HL-60 (cell line): ENCODE measurements at regions not wholly inside any gene's neighbourhood (a gene's known extent, or its start where the extent isn't known, plus 50 kb on each side); places are given as distances from the start of the nearest gene placed in this dataset.

ENCODE experiments used
- DNase-seq, 2 experiments: peaks; one replicate each; pipeline ENCODE4 v3.0.0-alpha.2; 2010 to 2020; ENCODE audit warnings: low read depth in 1 of 2, low spot score in 1 of 2
- H3K27ac ChIP-seq: fragments of 250-450 bp; sonication (Bioruptor Pico); replicated peaks from 2 replicates; pipeline ENCODE4 v1.5.1; 2020; ENCODE audit warnings: mild to moderate bottlenecking, moderate library complexity
- H3K27me3 ChIP-seq: fragments of 250-450 bp; sonication (Bioruptor Pico); 2 replicates; pipeline ENCODE4 v1.5.1; 2021; ENCODE audit warnings: mild to moderate bottlenecking, moderate library complexity; ENCODE audit not compliant: insufficient read depth, poor library complexity, severe bottlenecking
- H3K4me3 ChIP-seq: replicated peaks from 2 replicates; pipeline ENCODE4 v1.5.1; 2011; ENCODE audit warnings: mild to moderate bottlenecking, control low read depth, low read length; ENCODE audit not compliant: insufficient read depth
- GABPA ChIP-seq: IDR thresholded peaks from 2 replicates; pipeline ENCODE4 v1.6.1; 2012; ENCODE audit warnings: low read depth
- POLR2AphosphoS5 ChIP-seq: IDR thresholded peaks from 2 replicates; pipeline ENCODE4 v1.6.1; 2012; ENCODE audit warnings: low read depth
- SPI1 ChIP-seq: IDR thresholded peaks from 2 replicates; pipeline ENCODE4 v1.6.1; 2012; ENCODE audit warnings: low read depth, mild to moderate bottlenecking, borderline replicate concordance
- TF ChIP-seq, protein P1 (sequence below): IDR thresholded peaks from one replicate; pipeline ENCODE4 v1.5.1; 2011; ENCODE audit warnings: low read length, control low read depth, inconsistent platforms; ENCODE audit not compliant: insufficient read depth
- TF ChIP-seq, protein P2 (sequence below): IDR thresholded peaks from 2 replicates; pipeline ENCODE4 v1.6.1; 2012; ENCODE audit warnings: low read depth; ENCODE audit not compliant: insufficient replicate concordance

DNA sequence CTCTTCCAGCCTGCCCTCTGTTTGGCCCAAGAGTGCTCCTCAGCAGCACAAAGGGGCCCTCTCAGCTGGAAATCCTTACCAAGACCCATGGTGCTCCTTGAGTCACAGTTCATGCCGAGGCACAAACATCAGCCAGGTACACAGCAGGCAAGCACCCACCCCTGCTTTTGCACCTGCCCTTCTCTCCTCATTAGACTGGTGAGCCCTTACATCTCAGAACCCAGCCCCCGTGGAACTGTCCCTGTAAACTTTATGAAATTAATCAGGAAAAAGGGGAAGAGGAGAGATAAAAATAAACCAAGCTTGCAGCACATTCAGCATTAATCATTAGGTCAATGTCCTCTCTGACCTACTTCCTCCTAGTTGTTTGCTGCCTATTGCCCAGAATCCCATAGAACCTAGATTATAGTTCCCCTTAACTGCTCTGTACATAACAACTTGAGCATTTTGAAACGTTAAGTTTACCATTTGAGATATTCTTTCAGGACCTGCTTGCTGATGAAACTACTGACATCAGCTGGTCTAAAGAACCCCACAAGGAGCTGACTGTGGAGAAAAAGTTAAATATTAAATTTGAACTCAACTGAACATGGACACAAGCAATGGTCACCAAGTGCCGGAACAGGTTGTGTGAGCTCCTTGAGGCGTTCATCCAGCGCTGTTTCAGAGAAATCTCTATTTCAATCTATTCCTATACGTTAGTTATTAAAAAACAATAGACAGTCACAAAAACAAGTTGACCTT, 738.4 kb downstream of the MATN1 start:
- Histone ChIP-seq H3K27ac (no peak overlapping the region), H3K4me3 (no peak overlapping the region), H3K27me3 (no peaks in the 10 kb centered on the region)
- TF ChIP-seq, protein P1, sequence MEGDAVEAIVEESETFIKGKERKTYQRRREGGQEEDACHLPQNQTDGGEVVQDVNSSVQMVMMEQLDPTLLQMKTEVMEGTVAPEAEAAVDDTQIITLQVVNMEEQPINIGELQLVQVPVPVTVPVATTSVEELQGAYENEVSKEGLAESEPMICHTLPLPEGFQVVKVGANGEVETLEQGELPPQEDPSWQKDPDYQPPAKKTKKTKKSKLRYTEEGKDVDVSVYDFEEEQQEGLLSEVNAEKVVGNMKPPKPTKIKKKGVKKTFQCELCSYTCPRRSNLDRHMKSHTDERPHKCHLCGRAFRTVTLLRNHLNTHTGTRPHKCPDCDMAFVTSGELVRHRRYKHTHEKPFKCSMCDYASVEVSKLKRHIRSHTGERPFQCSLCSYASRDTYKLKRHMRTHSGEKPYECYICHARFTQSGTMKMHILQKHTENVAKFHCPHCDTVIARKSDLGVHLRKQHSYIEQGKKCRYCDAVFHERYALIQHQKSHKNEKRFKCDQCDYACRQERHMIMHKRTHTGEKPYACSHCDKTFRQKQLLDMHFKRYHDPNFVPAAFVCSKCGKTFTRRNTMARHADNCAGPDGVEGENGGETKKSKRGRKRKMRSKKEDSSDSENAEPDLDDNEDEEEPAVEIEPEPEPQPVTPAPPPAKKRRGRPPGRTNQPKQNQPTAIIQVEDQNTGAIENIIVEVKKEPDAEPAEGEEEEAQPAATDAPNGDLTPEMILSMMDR = no peak
- TF ChIP-seq GABPA (no peak), POLR2AphosphoS5 (no peak), SPI1 (no peak)
- TF ChIP-seq, protein P2, sequence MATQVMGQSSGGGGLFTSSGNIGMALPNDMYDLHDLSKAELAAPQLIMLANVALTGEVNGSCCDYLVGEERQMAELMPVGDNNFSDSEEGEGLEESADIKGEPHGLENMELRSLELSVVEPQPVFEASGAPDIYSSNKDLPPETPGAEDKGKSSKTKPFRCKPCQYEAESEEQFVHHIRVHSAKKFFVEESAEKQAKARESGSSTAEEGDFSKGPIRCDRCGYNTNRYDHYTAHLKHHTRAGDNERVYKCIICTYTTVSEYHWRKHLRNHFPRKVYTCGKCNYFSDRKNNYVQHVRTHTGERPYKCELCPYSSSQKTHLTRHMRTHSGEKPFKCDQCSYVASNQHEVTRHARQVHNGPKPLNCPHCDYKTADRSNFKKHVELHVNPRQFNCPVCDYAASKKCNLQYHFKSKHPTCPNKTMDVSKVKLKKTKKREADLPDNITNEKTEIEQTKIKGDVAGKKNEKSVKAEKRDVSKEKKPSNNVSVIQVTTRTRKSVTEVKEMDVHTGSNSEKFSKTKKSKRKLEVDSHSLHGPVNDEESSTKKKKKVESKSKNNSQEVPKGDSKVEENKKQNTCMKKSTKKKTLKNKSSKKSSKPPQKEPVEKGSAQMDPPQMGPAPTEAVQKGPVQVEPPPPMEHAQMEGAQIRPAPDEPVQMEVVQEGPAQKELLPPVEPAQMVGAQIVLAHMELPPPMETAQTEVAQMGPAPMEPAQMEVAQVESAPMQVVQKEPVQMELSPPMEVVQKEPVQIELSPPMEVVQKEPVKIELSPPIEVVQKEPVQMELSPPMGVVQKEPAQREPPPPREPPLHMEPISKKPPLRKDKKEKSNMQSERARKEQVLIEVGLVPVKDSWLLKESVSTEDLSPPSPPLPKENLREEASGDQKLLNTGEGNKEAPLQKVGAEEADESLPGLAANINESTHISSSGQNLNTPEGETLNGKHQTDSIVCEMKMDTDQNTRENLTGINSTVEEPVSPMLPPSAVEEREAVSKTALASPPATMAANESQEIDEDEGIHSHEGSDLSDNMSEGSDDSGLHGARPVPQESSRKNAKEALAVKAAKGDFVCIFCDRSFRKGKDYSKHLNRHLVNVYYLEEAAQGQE = no peak
- no peak for DNase-seq

DNA sequence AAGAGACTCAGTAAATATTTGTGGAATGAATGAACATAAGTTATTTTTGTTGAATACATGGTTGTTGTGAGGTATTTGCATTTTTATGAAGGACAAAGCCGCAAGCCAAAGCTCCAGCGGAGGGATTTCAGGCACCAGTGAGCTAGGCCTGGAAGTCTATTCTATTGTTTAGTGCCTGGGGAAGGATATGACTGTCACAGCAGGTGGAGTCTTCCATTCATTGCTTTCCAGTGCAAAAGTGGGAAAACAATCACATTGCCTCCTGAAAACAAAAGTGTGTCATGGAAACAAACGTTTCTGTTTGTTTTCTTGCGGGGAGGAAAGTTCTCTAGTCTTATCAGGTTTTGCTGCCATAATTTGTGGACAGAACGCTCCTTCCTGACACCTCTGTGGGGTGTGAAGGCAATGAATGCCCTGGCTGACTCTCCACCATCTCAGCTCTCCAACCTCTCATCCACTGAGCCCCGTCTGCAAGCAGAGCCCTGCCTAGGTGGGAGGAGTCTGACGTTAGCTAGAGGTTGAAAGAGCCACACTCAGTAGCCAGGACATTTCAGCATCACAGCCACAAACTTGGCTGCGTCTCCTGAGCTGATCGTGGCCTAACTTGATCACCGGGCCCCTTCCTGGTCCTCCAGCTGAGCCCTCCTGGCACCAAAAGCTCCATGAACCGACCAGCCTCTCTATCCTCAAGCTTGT, 739.1 kb downstream of the MATN1 start:
- Histone ChIP-seq H3K4me3 (no peak overlapping the region), H3K27me3 (no peaks in the 10 kb centered on the region), H3K27ac (no peak overlapping the region)
- TF ChIP-seq, protein P1 = no peak
- TF ChIP-seq POLR2AphosphoS5 (no peak), SPI1 (no peak), GABPA (no peak)
- TF ChIP-seq, protein P2 = no peak
- no peak for DNase-seq

DNA sequence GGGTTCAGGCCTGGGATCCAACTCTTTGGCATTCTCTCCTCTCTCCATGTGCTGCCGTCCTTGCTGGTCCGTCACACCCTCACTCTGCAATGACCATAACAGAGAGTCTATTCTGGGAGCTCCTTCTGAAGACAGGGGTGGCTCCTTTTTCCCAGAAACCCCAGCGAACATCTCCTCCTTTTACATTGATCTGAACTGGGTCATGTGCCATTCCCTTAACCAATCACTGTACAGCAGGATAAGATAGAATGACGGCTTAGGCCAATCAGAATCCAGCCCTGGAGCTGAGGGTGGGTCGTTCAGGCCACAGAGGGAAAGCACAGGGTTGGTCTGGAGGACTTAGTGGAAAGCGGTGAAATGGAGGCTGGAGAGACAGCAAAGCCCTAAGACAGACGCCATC, 740.1 kb downstream of the MATN1 start:
- TF ChIP-seq GABPA (no peak), POLR2AphosphoS5 (no peak), SPI1 (no peak)
- TF ChIP-seq, protein P2 = no peak
- TF ChIP-seq, protein P1 = no peak
- no peak overlapping the region for H3K4me3 ChIP-seq

More for the DNA sequence above, 740.1 kb downstream of the MATN1 start:
- Histone ChIP-seq H3K27ac (no peak overlapping the region), H3K27me3 (no peaks in the 10 kb centered on the region)
- DNase-seq = no peak
